Stimulated activated CD4-positive, alpha-beta T cell treated with anti-CD3 and anti-CD28 coated beads, Interleukin-2, amount 100 ng/mL, for 24 hours (primary cell): ENCODE measurements at regions not wholly inside any gene's neighbourhood (a gene's known extent, or its start where the extent isn't known, plus 50 kb on each side); places are given as distances from the start of the nearest gene placed in this dataset.
"Not testable (repeated sequence)": the region's sequence is repeated elsewhere in the genome, so short reads cannot be mapped to it uniquely, and the experiment has no call there.

Source experiments
- DNase-seq, 2 donors: peaks; one replicate each; pipeline ENCODE4 v3.0.0-alpha.2; 2020

DNA sequence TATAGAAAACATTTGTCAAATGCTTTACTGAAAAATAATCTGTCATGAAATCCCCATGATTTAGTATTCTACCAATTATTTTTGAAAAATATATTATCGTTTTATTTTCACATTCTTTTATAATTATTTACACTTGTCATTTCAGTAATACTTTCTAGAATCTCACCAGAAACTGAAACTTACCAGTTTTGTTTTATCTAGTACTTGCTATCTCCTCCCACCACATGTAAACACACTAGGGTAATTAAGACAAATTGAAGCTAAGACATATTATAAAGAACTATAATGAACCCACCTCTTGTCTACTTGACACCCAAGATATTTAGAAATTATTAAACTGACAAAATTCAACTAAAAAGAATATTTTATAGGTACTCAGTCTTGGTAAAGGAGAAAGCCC lies 51.5 kb upstream of the GRM3 start:
- no peak for DNase-seq

DNA sequence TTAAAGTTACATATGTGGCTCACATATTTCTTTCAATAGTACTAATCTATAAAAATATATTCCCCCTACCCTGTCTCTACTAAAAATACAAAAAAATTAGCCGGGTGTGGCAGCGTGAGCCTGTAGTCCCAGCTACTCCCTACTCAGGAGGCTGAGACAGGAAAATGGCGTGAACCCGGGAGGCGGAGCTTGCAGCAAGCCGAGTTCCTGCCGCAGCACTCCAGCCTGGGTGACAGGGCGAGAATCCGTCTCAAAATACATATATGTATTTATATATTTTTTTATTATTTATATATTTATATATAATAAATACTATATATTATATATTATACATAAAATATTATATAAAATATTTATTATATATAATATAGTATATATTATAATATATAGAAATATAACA lies 69.7 kb upstream of the GRM3 start:
- DNase-seq = no peak

DNA sequence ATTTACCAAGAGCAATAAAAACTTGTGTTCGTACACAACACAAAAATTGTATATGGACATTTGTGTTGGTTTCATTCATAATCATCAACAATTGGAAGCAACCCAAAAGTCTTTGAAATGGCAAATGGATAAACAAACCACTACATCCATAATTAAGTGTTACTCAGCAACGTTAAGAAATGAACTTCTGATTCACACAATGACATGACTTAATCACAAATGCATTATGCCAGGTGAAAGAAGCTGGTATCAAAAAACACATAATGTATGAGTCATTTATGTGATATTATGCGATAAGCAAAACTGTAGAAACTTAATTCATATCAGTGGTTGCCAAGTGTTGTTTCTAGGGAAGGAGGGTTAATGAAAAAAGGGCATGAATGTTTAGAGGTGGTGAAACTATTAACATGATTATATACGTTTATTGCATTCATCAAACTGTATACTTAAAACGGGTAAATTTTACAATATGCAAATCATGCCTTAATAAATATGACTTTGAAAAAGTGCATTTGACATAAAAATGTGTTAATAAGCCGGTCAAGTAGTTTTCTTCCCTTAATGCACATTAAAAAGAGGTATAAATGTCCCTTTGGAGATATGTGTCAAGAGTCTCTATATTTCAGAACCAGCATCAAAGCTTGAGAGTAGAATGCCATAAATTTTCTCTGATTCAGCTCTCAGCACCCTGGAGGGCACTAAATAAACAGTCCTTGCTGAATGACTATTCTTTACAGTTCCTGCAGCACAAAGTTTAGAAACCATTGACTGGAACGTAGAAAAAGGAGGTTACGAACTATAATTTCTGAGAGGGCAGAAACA lies 84.8 kb upstream of the GRM3 start:
- no peak for DNase-seq

DNA sequence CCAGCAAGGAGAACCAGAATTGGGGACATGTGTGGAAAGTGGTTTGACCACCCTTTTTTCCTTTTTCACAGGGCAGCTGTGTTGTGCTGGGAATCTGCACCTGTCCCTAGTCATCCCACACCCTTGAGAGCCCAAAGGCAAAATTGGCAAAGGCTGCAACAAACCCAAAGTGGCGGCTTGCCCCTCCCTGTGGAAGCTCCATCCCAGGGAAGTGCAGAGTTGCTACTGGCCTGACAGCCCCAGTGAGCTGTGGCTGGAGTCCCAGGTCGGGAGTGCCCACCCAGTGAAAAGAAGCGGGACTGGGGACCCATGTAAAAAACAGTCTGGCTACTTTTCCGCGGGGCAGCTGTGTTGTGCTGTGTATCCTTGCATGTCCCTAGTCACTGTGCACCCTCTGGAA lies 109.1 kb upstream of the GRM3 start:
- DNase-seq = no peak

- DNase-seq = no peak
Observed at GRCh38 chr7:86504229-86504628, 139.5 kb upstream of the GRM3 start.

DNA sequence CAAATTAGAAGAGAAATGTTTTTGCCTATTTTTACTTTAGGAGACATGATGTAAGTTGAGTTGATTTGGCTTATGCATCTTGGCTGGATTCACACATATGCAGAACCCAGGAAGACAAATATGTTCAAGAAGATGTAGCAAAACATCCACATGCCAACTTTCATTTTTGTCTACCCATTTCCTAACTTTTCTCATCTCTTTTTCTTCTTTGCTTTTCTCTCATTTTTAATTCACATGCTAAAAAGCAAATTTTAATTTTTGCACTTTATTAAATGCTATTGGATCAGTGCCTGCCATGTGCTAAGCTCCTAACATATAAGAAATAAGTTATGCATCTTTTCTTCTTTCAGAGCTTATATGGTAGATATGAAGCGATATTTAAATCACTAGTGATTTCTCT lies 143.7 kb upstream of the GRM3 start:
- DNase-seq = no peak

DNA sequence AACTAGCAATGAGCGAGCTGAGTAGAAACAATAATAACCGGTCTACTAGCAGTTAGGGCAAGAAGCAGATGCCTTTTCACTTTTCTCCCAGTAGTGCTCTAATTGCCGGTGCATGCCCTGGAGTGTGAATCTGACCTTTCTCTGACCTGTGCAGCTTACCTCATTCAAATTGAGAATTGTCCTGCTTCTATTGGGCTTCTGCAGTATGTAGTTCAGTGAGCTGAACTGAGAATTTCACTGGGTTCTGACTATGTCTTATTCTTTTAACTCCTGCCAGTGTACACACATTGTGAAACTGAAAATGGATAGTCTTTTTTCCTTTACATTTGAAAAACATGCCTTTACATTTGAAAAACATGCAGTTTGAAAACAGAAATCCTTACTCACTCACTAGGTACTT lies 157.9 kb upstream of the GRM3 start:
- no peak for DNase-seq

GRCh38 chr7:86479144-86479543 lies 164.6 kb upstream of the GRM3 start:
- no peak for DNase-seq

- no peak for DNase-seq
Observed at GRCh38 chr7:86477343-86477935, 166.3 kb upstream of the GRM3 start.

- no peak for DNase-seq
Observed at GRCh38 chr7:86470763-86471162, 172.9 kb upstream of the GRM3 start.

DNA sequence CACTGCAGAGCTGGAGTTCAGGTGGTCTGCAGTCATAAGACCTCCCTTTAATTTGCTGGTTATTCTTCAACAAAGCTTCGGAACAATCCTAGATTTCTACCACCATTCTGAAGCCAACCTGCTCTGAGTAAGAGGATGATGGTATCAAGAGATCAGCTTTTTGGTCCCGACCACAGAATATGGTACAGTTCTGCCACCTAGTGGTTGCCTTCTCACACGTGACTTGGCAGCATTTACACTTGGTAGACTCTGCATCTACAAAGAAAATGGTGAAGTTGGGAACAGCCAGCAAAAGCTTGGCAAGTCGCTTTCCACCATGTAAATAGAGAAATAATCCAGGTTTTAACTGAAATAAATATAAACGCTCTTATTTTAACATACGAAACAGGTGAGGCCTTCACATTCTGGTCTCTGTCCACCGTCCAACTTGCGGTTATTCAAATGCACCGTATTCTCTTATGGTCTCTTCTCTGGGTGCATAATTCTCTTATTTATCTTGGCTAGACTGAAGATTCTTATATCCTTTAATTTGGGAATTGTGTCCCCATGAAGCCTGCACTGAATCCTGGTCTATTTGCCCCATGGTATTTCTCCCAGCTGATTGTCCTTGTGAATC lies 173.9 kb upstream of the GRM3 start:
- DNase-seq = peak; percentile 36 to 47

GRCh38 chr7:86454753-86455152 lies 189.0 kb upstream of the GRM3 start:
- DNase-seq = no peak

DNA sequence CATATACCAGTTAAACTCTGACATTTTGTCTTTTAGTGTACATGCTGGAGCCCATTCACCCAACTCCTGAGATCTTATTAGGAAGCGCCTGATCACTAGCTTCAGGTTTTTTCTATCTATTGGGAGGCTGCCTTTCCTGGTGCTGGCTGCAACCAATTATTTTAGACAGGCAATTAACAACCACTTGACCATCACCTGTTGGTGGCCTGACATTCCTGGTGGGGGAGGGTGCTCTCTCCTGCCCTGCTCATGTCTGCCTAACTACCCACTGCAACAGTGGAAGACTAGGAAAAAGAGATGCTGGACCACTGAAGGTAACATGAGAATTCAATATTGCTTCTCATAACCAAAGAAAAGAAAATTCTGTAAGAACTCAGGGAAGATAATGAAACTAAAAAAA lies 190.3 kb upstream of the GRM3 start:
- DNase-seq = no peak

DNA sequence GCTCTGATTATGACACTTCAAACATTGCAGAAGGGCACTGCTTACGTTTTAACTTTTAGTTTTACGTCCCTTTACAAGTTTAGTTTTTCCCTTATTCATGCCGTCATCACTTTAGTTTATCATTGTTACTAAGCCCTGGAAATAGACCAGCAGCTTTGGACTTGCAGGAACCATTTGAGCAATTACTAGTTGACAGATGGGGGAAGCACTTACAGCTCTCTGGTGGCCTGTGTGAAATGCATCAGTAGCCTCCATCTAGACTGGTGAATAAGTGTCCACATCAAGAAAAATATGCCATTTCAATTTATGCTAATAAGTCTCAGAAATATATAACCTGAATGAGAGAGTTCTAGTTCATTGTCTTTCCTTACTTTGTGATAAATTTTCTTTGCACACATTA lies 194.9 kb upstream of the GRM3 start:
- no peak for DNase-seq

- DNase-seq = no peak
Observed at GRCh38 chr7:86445285-86445684, 198.4 kb upstream of the GRM3 start.

DNA sequence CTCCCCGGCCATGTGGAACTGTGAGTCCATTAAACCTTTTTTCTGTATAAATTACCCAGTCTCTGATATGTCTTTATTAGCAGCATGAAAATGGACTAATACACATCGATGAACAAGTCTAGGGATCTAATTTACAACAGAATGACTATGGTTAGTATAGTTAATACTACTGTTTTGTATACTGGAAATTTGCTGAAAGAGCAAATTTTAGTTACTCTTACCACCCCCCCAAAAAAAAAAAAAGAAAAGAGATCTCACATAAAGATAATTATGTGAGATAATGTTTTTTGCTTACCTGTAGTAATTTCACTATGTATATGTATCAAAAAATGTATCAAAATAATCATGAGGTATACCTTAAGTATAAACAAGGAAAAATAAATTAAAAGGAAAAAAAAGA lies 199.5 kb upstream of the GRM3 start:
- DNase-seq = no peak

DNA sequence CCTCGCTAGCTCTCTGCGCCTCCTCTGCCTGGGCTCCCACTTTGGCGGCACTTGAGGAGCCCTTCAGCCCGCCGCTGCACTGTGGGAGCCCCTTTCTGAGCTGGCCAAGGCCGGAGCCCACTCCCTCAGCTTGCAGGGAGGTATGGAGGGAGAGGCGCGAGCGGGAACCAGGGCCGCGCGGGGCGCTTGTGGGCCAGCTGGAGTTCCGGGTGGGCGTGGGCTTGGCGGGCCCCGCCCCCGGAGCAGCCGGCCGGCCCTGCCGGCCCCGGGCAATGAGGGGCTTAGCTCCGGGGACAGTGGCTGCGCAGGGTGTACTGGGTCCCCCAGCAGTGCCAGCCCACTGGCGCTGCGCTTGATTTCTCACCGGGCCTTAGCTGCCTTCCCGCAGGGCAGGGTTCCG lies 203.3 kb upstream of the GRM3 start:
- DNase-seq = not testable (repeated sequence)

- no peak for DNase-seq
Observed at GRCh38 chr7:86437951-86438450, 205.7 kb upstream of the GRM3 start.

DNA sequence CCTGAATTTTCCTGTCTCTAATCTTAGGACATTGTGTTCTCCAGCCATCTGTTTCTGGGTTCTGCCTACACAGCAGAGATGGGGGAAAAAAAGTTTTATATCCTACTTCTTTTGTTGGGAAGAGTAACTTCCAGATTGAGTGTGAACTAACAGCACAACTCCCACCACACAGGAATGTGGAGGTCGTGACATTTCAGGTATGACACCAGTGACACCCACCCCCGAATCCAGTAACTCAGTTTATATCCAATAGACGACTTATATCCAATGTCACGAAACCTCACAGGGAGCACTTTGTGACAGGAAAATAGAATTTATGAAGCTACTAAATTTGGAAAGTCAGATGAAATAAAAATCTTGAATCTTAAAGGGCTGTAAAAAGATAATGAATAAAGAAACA lies 211.9 kb upstream of the GRM3 start:
- DNase-seq = no peak

GRCh38 chr7:86411814-86412213 lies 231.9 kb upstream of the GRM3 start:
- no peak for DNase-seq

- no peak for DNase-seq
Observed at GRCh38 chr7:86407291-86407690, 236.4 kb upstream of the GRM3 start.

GRCh38 chr7:86391813-86392212 lies 251.9 kb upstream of the GRM3 start:
- no peak for DNase-seq

- not testable (repeated sequence) for DNase-seq
Observed at GRCh38 chr7:86375602-86376001, 268.1 kb upstream of the GRM3 start.

GRCh38 chr7:86372262-86372661 lies 271.4 kb upstream of the GRM3 start:
- DNase-seq = no peak
